ENCODE measurements at regions not wholly inside any gene's neighbourhood (a gene's known extent, or its start where the extent isn't known, plus 50 kb on each side); places are given as distances from the start of the nearest gene placed in this dataset.

DNA sequence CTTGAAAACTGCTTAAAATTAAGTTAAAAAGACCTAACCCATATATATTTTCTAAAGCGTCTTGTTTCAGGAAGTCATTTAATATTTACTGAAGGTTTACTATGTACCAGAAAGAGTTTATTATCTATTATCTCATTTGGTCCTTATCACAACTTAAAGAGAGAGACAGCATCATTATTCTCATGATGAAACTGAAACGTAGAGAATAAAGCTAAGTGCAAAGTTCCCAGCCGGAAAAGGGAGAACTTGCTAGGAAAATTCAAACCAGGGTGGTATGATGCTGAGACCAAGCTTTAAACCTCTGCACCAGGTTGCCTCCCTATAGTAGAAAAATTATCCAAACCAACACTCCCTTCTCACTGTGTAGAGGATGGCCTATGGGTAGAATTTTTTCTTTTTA lies 207.7 kb upstream of the BMPER start:
- WGBS, result 38% methylated on average over 3 of the region's 3 CpGs
- Histone ChIP-seq H3K36me3 (no peaks in the 10 kb centered on the region), H3K27ac (no peak overlapping the region), H3K27me3 (no peaks in the 10 kb centered on the region), H3K4me3 (no peak overlapping the region), H3K4me1 (no peaks in the 10 kb centered on the region), H3K9me3 (no peaks in the 10 kb centered on the region)
- DNase-seq (ENCODE audit: low spot score in 2 of 2), result no peak
- TF ChIP-seq POLR2A (IDR thresholded peaks at IDR 0.05), result no peak
- TF ChIP-seq, protein P1, sequence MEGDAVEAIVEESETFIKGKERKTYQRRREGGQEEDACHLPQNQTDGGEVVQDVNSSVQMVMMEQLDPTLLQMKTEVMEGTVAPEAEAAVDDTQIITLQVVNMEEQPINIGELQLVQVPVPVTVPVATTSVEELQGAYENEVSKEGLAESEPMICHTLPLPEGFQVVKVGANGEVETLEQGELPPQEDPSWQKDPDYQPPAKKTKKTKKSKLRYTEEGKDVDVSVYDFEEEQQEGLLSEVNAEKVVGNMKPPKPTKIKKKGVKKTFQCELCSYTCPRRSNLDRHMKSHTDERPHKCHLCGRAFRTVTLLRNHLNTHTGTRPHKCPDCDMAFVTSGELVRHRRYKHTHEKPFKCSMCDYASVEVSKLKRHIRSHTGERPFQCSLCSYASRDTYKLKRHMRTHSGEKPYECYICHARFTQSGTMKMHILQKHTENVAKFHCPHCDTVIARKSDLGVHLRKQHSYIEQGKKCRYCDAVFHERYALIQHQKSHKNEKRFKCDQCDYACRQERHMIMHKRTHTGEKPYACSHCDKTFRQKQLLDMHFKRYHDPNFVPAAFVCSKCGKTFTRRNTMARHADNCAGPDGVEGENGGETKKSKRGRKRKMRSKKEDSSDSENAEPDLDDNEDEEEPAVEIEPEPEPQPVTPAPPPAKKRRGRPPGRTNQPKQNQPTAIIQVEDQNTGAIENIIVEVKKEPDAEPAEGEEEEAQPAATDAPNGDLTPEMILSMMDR (IDR thresholded peaks at IDR 0.05), result no peak
- no peak for TF ChIP-seq POLR2AphosphoS5 (IDR thresholded peaks at IDR 0.05)
- TF ChIP-seq EP300 (IDR thresholded peaks at IDR 0.05), result no peak

DNA sequence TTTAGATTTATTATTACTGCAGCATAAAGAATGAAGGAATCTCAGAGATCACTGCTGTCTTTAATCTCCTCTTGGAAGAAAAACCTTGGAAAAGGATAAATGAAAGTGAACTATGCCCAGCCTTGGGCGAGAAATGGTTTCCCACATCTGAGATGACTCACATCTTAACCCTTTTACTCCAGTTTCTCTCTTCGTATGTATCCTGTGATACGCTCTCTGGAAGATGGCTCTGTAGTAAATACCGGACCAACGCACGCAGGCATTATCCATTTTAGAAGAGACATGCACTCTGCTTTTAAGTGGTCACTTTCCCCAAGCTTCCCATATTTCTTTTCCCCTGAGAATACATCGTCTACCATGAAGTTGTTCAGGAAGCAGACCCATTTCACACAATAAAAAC lies 207.3 kb upstream of the BMPER start:
- H3K9me3 ChIP-seq, result no peaks in the 10 kb centered on the region
- 57% methylated on average over 7 of the region's 7 CpGs for WGBS
- TF ChIP-seq POLR2AphosphoS5 (IDR thresholded peaks at IDR 0.05), result no peak
- no peak for TF ChIP-seq POLR2A (IDR thresholded peaks at IDR 0.05)
- TF ChIP-seq, protein P1 (IDR thresholded peaks at IDR 0.05), result no peak
- no peak for TF ChIP-seq EP300 (IDR thresholded peaks at IDR 0.05)

DNA sequence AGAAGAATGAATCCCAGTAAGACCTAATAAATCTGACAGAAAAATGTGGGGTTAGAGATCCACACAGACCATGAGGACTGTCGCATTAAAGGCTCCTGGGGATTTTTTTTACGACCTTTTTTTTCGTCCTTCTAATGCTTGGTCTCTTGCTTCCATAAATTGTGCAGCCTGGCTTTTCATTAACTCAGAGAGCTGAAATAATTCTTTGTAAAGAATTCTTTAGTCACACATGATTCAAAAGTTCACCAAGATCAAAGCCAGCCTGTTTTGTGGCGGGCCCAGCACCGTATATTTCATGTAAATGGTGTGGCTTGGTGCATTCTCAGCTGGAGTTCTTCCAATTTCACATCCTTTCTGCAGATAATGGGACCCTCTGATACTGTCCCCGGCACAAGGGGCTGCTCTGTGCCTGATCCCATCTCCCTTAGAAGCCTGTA lies 206.6 kb upstream of the BMPER start:
- Histone ChIP-seq H3K4me3 (no peak overlapping the region), H3K4me1 (no peaks in the 10 kb centered on the region), H3K27me3 (no peaks in the 10 kb centered on the region), H3K27ac (no peak overlapping the region), H3K9me3 (no peaks in the 10 kb centered on the region), H3K36me3 (no peaks in the 10 kb centered on the region)
- no peak for DNase-seq (ENCODE audit: low spot score in 2 of 2)
- no peak for TF ChIP-seq POLR2AphosphoS5 (IDR thresholded peaks at IDR 0.05)
- no peak for TF ChIP-seq POLR2A (IDR thresholded peaks at IDR 0.05)
- no peak for TF ChIP-seq EP300 (IDR thresholded peaks at IDR 0.05)
- TF ChIP-seq, protein P1 (IDR thresholded peaks at IDR 0.05), result no peak
- WGBS, result 81% methylated on average over 6 of the region's 6 CpGs

More for the DNA sequence above, 207.3 kb upstream of the BMPER start:
- no peak for DNase-seq (ENCODE audit: low spot score in 2 of 2)
- H3K4me3 ChIP-seq, result no peak overlapping the region
- no peak overlapping the region for H3K27ac ChIP-seq
- no peaks in the 10 kb centered on the region for H3K36me3 ChIP-seq
- H3K27me3 ChIP-seq, result no peaks in the 10 kb centered on the region
- no peaks in the 10 kb centered on the region for H3K4me1 ChIP-seq

DNA sequence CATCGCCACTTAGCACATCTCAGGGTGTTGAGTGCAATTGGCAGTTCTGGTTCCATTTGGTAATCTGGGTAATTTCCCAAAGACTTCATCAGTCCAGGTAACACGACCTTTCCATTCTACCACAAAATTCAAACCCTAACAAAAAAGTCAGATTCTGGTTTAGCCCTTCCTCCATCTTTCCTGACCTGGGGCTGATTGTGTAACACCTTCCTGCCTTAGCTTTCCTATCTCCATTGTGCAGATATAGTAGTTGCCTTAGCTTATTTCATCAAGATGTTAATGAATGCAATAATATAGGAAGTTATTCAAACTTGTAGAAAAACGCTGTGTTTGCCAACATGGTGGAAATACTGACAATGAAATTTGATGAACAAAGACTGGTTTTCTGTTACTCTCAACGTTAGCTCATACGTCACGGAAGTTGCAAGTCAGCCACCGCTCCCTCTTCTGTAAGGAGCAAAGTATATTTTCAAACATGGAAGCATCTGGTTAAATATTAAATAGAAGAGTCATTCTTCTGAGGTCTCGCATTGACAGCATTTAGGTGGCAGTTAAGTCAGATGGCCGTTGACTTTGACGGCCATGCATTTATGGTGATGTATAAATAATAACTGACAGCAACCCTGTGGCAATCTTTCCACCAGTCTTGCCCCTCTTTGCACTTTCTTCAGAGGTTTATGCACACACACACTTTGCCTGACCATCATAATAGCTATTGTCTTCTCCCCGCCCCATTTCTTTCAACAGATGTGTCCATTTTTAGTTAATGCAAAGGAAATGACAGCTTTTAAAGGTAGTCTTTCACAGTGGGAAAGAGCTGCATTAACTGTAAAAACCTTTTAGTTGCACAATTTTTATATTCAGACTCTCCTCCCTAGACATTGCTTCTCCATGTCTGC lies 205.1 kb upstream of the BMPER start:
- no peaks in the 10 kb centered on the region for H3K9me3 ChIP-seq
- 80% methylated on average over 11 of the region's 11 CpGs for WGBS
- no peak overlapping the region for H3K4me3 ChIP-seq
- TF ChIP-seq POLR2A (IDR thresholded peaks at IDR 0.05) (no peak), EP300 (IDR thresholded peaks at IDR 0.05) (no peak), POLR2AphosphoS5 (IDR thresholded peaks at IDR 0.05) (no peak)
- TF ChIP-seq, protein P1 (IDR thresholded peaks at IDR 0.05), result no peak
- no peak overlapping the region for H3K27ac ChIP-seq
- H3K27me3 ChIP-seq, result no peaks in the 10 kb centered on the region
- no peak for DNase-seq (ENCODE audit: low spot score in 2 of 2)
- no peaks in the 10 kb centered on the region for H3K36me3 ChIP-seq
- no peaks in the 10 kb centered on the region for H3K4me1 ChIP-seq

DNA sequence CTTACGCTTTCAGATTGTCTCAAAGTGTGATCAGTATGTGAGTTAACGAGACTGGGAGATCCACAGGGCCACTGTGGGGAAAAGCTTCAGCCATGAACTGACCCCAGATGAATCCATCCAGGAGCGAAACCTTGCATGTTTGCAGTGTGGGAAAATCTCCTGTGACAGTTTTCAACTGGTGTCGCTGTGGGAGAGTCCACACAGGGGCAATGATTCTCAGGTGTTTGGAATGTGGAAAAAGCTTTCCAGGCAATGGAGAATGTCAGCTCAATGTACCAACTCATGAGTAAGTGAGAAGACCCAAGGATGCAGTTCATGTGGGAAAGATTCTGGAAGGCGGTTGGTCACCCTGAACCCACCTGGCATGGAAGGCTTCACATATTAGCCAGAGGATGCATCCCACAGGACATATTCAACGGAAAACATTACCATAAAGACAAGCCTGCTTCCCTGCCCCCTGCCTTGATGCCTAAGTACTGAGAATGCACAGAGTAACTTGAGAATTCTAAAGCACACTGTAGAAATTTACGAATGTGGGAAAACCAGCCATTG lies 204.1 kb upstream of the BMPER start:
- TF ChIP-seq EP300 (IDR thresholded peaks at IDR 0.05), result no peak
- TF ChIP-seq, protein P1 (IDR thresholded peaks at IDR 0.05), result no peak
- no peak for TF ChIP-seq POLR2AphosphoS5 (IDR thresholded peaks at IDR 0.05)
- TF ChIP-seq POLR2A (IDR thresholded peaks at IDR 0.05), result no peak
- Histone ChIP-seq H3K36me3 (no peaks in the 10 kb centered on the region), H3K4me1 (no peaks in the 10 kb centered on the region), H3K27me3 (no peaks in the 10 kb centered on the region), H3K9me3 (no peaks in the 10 kb centered on the region), H3K27ac (no peak overlapping the region), H3K4me3 (no peak overlapping the region)
- WGBS, result 84% methylated on average over 7 of the region's 7 CpGs
- DNase-seq (ENCODE audit: low spot score in 2 of 2), result no peak

All from suprapubic skin (tissue), 4 donors.